ENCODE measurements at regions not wholly inside any gene's neighbourhood (a gene's known extent, or its start where the extent isn't known, plus 50 kb on each side); places are given as distances from the start of the nearest gene placed in this dataset.
"Not testable (repeated sequence)": the region's sequence is repeated elsewhere in the genome, so short reads cannot be mapped to it uniquely, and the experiment has no call there.

DNA sequence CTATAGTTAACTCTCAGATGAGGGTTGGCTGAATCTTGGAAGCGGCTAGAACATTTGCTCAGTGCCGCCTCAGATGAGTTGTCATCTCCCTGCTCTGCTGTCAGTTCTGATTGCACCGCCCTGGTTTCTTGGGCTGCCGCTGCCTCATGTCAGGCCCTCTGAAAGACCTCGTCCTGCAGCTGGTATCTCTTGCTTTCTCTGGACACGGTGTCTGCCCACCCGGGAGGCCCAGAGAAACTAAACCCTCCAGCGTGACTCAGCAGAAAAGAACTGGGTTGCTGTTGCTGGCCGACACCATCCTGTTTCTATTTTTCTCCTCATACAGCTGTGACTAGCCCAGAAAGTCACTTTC is 355.4 kb downstream of the CD83 start:
- no peak for DNase-seq (ENCODE audit: extremely low read depth in 1 of 2, low read depth in 1 of 2)

GRCh38 chr6:14474816-14475215 is 357.2 kb downstream of the CD83 start:
- DNase-seq (ENCODE audit: extremely low read depth in 1 of 2, low read depth in 1 of 2): no peak

- DNase-seq (ENCODE audit: extremely low read depth in 1 of 2, low read depth in 1 of 2): no peak
Measured at GRCh38 chr6:14475306-14475705, 357.7 kb downstream of the CD83 start.

- no peak for DNase-seq (ENCODE audit: extremely low read depth in 1 of 2, low read depth in 1 of 2)
Measured at GRCh38 chr6:14476793-14477531, 359.4 kb downstream of the CD83 start.

GRCh38 chr6:14477559-14477958 is 360.0 kb downstream of the CD83 start:
- DNase-seq (ENCODE audit: extremely low read depth in 1 of 2, low read depth in 1 of 2): no peak

- DNase-seq (ENCODE audit: extremely low read depth in 1 of 2, low read depth in 1 of 2): no peak
Measured at GRCh38 chr6:14478381-14479225, 361.0 kb downstream of the CD83 start.

- not testable (repeated sequence) for DNase-seq (ENCODE audit: extremely low read depth in 1 of 2, low read depth in 1 of 2)
Measured at GRCh38 chr6:14481946-14482345, 364.4 kb downstream of the CD83 start.

DNA sequence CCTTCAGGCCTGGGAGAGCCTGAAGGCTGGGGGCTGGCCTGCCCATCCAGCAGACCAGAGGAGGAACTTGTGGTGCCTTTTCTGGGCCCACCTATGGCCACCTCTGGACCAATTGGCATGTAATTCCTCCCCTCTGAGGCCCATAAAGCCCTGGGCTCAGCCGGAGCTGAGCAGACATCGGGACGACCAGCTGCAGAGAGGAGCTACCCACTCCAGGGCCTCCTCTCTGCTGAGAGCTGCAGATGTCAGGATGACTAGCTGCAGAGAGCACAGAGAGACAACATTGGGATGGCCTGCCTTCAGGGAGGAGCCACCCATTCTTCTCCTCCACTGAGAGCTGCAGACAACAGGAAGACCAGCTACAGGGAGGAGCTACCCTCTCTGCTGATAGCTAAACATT is 370.1 kb downstream of the CD83 start:
- no peak for DNase-seq (ENCODE audit: extremely low read depth in 1 of 2, low read depth in 1 of 2)

GRCh38 chr6:14488180-14488579 is 370.6 kb downstream of the CD83 start:
- no peak for DNase-seq (ENCODE audit: extremely low read depth in 1 of 2, low read depth in 1 of 2)

GRCh38 chr6:14489445-14489844 is 371.9 kb downstream of the CD83 start:
- DNase-seq (ENCODE audit: extremely low read depth in 1 of 2, low read depth in 1 of 2): no peak

DNA sequence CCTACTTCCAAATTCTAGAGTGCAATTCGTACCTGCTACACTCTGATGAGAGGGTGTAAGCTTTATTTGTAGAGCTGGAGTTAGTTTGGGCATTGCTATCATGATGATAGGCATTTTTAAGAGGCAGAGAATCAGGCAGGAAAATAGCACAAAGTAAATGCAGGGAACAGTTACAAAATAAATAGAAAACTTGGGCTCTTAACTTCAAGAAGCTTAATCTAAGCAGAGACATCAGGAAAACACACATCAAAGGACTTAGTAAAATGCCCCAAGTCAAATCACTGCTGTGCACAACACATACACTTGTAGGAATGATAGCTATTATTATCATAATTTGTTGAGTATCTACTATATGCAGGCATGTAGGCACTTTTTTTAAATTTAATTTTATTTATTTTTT is 381.2 kb downstream of the CD83 start:
- no peak for DNase-seq (ENCODE audit: extremely low read depth in 1 of 2, low read depth in 1 of 2)

DNA sequence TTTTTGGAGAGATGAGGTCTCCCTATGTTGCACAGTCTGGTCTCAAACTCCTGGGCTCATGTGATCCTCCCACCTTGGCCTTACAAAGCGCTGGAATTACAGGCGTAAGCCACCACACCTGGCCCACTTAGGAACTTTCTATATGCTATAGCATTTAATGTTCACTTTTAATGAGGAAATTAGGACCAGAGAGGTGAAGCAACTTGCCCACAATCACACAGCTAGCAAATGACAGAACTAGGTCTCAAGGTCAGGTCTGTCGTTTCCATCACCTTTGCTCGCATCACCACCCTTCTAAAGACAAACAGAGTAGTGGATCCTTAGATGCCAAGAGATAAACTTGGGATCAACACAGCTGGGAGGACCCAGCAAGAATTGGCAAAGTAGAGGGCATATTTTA is 381.7 kb downstream of the CD83 start:
- no peak for DNase-seq (ENCODE audit: extremely low read depth in 1 of 2, low read depth in 1 of 2)

DNA sequence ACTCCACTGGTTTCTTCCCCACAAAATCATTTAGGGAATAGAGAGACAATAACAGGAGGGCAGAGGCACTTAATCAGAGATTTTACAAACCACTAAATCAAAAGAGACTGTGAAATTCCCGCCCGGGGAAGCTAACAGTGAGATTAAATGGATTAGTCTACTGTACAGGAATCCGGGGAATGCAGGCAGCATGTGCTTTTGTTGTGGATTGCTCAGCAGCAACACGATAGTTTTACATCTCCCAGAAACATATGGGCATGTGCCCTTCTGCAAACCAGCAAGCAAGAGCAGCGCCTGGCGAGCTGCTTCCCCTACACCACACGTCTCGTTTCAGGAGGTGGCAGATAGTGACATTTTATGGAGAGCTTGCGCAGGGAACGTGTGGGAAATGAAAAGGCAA is 382.3 kb downstream of the CD83 start:
- no peak for DNase-seq (ENCODE audit: extremely low read depth in 1 of 2, low read depth in 1 of 2)

GRCh38 chr6:14500809-14501208 is 383.2 kb downstream of the CD83 start:
- DNase-seq (ENCODE audit: extremely low read depth in 1 of 2, low read depth in 1 of 2): no peak

GRCh38 chr6:14501240-14501639 is 383.7 kb downstream of the CD83 start:
- DNase-seq (ENCODE audit: extremely low read depth in 1 of 2, low read depth in 1 of 2): no peak

- no peak for DNase-seq (ENCODE audit: extremely low read depth in 1 of 2, low read depth in 1 of 2)
Measured at GRCh38 chr6:14501914-14502313, 384.3 kb downstream of the CD83 start.

DNA sequence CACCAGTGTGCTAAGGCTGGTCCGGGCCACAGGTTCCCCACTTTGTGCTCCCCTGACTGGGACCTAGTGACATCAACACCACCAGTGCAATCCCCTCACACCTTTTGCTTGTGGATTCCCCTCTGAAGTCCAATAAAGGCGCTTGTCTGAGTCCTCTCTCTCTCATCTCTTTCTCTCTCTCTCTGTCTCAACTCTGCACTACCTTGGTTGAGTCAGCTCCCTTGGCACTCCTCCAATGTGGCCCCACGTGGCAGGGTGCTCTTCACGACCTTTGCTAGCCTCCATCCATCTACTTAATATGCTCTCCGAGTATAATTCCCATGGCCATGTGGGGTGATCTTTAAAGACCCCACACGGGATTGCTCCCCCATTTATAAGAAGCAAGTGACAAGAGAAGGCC is 385.0 kb downstream of the CD83 start:
- no peak for DNase-seq (ENCODE audit: extremely low read depth in 1 of 2, low read depth in 1 of 2)

DNA sequence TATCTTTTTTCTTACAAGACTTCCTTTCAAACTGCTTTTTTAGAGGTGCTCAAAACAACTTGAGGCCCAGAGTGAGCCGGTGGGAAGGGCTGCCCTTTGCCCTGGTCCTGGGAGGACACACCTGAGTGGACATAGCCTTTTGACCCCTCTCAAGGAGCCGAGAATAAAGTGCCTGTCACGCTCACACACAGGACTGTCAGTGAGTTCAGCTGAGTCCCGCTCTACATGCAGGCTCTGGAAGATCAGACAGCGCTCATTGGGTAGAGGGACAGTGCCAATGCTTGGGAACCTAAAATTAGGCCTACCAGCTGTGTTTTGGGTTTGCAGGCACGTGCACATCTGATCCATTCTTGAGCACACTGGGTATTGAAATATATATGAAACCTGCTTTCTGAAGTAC is 387.8 kb downstream of the CD83 start:
- DNase-seq (ENCODE audit: extremely low read depth in 1 of 2, low read depth in 1 of 2): no peak

- no peak for DNase-seq (ENCODE audit: extremely low read depth in 1 of 2, low read depth in 1 of 2)
Measured at GRCh38 chr6:14506656-14507246, 389.2 kb downstream of the CD83 start.

DNA sequence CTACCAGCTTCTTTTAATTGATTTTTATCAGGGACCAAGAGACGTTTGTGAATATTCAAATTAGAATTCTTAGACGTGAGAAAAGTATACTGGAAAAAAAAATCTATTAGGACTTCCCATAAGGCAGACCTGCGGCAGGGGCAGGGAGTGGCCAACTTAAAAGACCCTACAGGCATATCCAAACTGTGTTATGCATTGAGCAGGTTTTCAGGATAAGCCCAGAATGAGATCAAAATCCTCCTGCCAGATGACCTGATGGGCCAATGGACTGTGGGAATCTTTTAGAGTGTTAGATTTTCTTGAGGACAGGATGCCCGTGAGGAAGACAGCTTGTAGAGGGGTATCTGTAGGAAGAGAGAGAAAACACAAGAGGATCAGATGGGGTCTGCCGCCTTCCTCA is 391.5 kb downstream of the CD83 start:
- DNase-seq (ENCODE audit: extremely low read depth in 1 of 2, low read depth in 1 of 2): no peak

- DNase-seq (ENCODE audit: extremely low read depth in 1 of 2, low read depth in 1 of 2): no peak
Measured at GRCh38 chr6:14510038-14510437, 392.5 kb downstream of the CD83 start.

DNA sequence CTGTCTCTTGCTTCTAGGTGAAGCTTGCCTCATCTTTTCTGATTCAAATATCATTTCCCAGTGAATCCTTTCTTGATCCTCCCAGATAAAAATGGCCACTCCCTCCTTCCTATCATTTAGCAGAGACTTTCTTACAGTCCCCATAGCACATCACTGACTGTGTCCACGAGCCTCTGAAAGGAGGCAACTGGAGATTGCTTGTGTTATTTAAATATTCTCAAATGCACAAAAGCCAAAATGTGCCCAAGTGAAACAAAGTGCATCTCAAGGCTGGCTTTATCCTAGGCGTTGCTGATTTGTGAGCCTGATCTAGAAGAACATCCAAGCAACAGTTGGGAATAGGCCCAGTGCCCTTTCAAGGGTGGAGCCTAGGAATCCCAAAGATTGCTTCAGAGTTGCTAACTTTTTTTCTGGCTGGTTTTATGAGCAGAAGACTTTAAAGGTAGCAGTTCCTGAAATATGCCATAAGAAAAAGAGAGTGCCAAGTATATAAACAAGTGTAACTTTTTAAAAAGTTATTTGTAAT is 393.6 kb downstream of the CD83 start:
- no peak for DNase-seq (ENCODE audit: extremely low read depth in 1 of 2, low read depth in 1 of 2)
